Activated CD8-positive, alpha-beta memory T cell treated with anti-CD3 and anti-CD28 coated beads for 48 hours (primary cell): ENCODE measurements at regions not wholly inside any gene's neighbourhood (a gene's known extent, or its start where the extent isn't known, plus 50 kb on each side); places are given as distances from the start of the nearest gene placed in this dataset.
"Not testable (repeated sequence)": the region's sequence is repeated elsewhere in the genome, so short reads cannot be mapped to it uniquely, and the experiment has no call there.

Source experiments
- DNase-seq, 3 experiments: peaks; one replicate each; pipeline ENCODE4 v3.0.0-alpha.2; 2020; ENCODE audit warnings: low read depth in 2 of 3, low spot score in 2 of 3

GRCh38 chr17:5943982-5944381 lies 126.2 kb upstream of the WSCD1 start:
- no peak for DNase-seq

GRCh38 chr17:5947701-5948180 lies 122.4 kb upstream of the WSCD1 start:
- DNase-seq = no peak

- DNase-seq = no peak
Observed at GRCh38 chr17:5948811-5949210, 121.4 kb upstream of the WSCD1 start.

- no peak for DNase-seq
Observed at GRCh38 chr17:5950878-5951277, 119.3 kb upstream of the WSCD1 start.

- no peak for DNase-seq
Observed at GRCh38 chr17:5951912-5952311, 118.3 kb upstream of the WSCD1 start.

GRCh38 chr17:5952518-5952917 lies 117.7 kb upstream of the WSCD1 start:
- DNase-seq = no peak

GRCh38 chr17:5955764-5956163 lies 114.4 kb upstream of the WSCD1 start:
- DNase-seq = no peak

GRCh38 chr17:5958850-5959249 lies 111.3 kb upstream of the WSCD1 start:
- DNase-seq = no peak

- DNase-seq = no peak
Observed at GRCh38 chr17:5962371-5962770, 107.8 kb upstream of the WSCD1 start.

GRCh38 chr17:5971969-5972368 lies 98.2 kb upstream of the WSCD1 start:
- no peak for DNase-seq

- DNase-seq = no peak
Observed at GRCh38 chr17:5973410-5973809, 96.8 kb upstream of the WSCD1 start.

GRCh38 chr17:5975661-5976060 lies 94.5 kb upstream of the WSCD1 start:
- DNase-seq = no peak

GRCh38 chr17:5976251-5976650 lies 93.9 kb upstream of the WSCD1 start:
- DNase-seq = no peak

GRCh38 chr17:5978496-5978895 lies 91.7 kb upstream of the WSCD1 start:
- DNase-seq = no peak

- DNase-seq = no peak
Observed at GRCh38 chr17:5980941-5981340, 89.2 kb upstream of the WSCD1 start.

GRCh38 chr17:5986644-5987043 lies 83.5 kb upstream of the WSCD1 start:
- no peak for DNase-seq

- DNase-seq = no peak
Observed at GRCh38 chr17:6000426-6000825, 69.8 kb upstream of the WSCD1 start.

- not testable (repeated sequence) for DNase-seq
Observed at GRCh38 chr17:6003221-6003620, 67.0 kb upstream of the WSCD1 start.

- no peak for DNase-seq
Observed at GRCh38 chr17:6005939-6006338, 64.2 kb upstream of the WSCD1 start.

- no peak for DNase-seq
Observed at GRCh38 chr17:6011206-6011605, 59.0 kb upstream of the WSCD1 start.

GRCh38 chr17:6018788-6019187 lies 51.4 kb upstream of the WSCD1 start:
- DNase-seq = no peak

GRCh38 chr17:6019959-6020358 lies 50.2 kb upstream of the WSCD1 start:
- no peak for DNase-seq

- DNase-seq = no peak
Observed at GRCh38 chr17:6020376-6021010, 49.7 kb upstream of the WSCD1 start.
